Ectodermal cell (in vitro differentiated cells): ENCODE measurements at regions not wholly inside any gene's neighbourhood (a gene's known extent, or its start where the extent isn't known, plus 50 kb on each side); places are given as distances from the start of the nearest gene placed in this dataset.

ENCODE experiments used
- H3K27ac ChIP-seq: 2 replicates; pipeline ENCODE4 v1.7.0; 2013; ENCODE audit warnings: mild to moderate bottlenecking, low read depth, low read length; ENCODE audit not compliant: insufficient read depth, poor library complexity, severe bottlenecking
- H3K27me3 ChIP-seq: 2 replicates; pipeline ENCODE4 v1.7.0; 2013; ENCODE audit warnings: mild to moderate bottlenecking, low read length; ENCODE audit not compliant: insufficient read depth, control insufficient read depth, poor library complexity, severe bottlenecking
- H3K36me3 ChIP-seq: one replicate; pipeline ENCODE4 v1.7.0; 2013; ENCODE audit warnings: low read length; ENCODE audit not compliant: control insufficient read depth, insufficient read depth
- H3K4me1 ChIP-seq: one replicate; pipeline ENCODE4 v1.7.0; 2013; ENCODE audit warnings: low read length; ENCODE audit not compliant: control insufficient read depth, insufficient read depth
- H3K4me3 ChIP-seq: 2 replicates; pipeline ENCODE4 v1.7.0; 2013; ENCODE audit warnings: low read depth, low read length, control low read depth; ENCODE audit not compliant: insufficient read depth
- H3K9me3 ChIP-seq: 2 replicates; pipeline ENCODE4 v1.7.0; 2013; ENCODE audit warnings: mild to moderate bottlenecking, low read length, moderate library complexity; ENCODE audit not compliant: control insufficient read depth
- WGBS, 2 experiments: methylation state at CpG; one replicate each; pipeline ENCODE4 v1.1.7; 2013; ENCODE audit warnings: missing lambda C conversion rate in 2 of 2; 5-methylcytosine and 5-hydroxymethylcytosine counted together

DNA sequence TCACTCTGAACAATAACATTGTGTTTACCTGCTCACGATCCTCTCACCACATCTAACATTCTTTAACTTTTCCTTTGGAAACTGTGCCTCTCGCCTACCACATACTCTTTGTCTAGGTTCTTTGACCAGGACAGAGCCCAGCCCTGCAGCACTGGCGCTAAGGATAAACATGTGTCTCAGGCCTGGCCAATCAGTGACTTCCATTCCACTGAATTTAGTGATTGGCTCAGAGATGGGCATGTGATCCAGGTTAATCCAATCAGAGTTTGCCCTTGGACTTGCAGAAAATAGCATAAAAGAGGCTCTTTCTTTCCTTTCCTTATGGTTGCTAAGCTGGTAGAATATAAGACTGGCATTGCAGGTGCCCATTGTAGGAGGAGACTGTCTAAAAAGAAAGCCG lies 605.7 kb downstream of the MATN1 start:
- Histone ChIP-seq H3K36me3 (no peaks in the 10 kb centered on the region), H3K27me3 (no peaks in the 10 kb centered on the region), H3K4me3 (no peak overlapping the region), H3K4me1 (no peaks in the 10 kb centered on the region), H3K27ac (no peak overlapping the region), H3K9me3 (no peaks in the 10 kb centered on the region)
- 93 to 94% methylated on average over 4 of the region's 4 CpGs for WGBS, 2 experiments

DNA sequence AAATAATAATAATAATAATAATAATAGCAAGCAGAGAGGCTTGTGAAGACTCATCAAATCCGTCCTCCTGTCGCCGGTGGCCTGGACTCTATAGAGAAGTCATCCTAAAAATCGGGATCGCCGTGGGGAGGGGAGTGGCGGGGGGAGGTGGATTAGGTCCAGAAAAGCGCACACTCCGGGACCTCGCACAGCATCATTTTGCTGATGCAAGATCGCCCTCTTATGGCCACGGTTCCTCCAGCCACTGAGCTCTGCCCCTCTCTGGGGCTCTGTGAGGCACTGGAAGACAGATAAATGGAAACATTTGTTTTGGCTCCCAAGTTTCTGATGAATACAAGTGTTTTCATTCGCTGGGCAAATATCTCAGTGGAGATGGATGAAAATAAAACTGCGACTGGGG lies 612.0 kb downstream of the MATN1 start:
- WGBS, 2 experiments: 7 to 10% methylated on average over 14 of the region's 14 CpGs
- Histone ChIP-seq H3K27ac (no peak overlapping the region), H3K4me3 (no peak overlapping the region), H3K4me1 (no peaks in the 10 kb centered on the region), H3K36me3 (no peaks in the 10 kb centered on the region), H3K27me3 (no peaks in the 10 kb centered on the region), H3K9me3 (no peaks in the 10 kb centered on the region)

DNA sequence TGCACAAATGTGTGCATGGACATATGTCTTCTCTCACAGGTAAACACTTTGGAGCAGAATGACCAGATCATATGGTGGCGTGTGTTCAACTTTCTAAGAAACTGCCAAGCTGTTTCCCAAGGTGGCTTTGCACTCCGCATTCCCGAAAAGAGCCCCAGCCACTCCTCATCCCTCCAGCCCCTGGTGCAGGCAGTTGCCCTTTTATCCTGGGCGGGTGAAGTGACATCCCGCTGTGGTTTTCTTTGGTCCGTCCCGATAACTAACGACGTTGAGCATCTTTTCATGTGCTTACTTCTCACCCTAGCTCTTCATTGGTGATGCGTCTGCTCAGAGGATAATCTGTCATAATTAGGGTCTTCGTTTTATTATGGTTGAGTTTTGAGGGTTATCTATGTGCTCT lies 612.5 kb downstream of the MATN1 start:
- no peaks in the 10 kb centered on the region for H3K9me3 ChIP-seq
- no peak overlapping the region for H3K27ac ChIP-seq
- no peaks in the 10 kb centered on the region for H3K4me1 ChIP-seq
- no peaks in the 10 kb centered on the region for H3K36me3 ChIP-seq
- WGBS, 2 experiments: 51 to 52% methylated on average over 11 of the region's 11 CpGs
- H3K27me3 ChIP-seq: no peaks in the 10 kb centered on the region
- H3K4me3 ChIP-seq: no peak overlapping the region

DNA sequence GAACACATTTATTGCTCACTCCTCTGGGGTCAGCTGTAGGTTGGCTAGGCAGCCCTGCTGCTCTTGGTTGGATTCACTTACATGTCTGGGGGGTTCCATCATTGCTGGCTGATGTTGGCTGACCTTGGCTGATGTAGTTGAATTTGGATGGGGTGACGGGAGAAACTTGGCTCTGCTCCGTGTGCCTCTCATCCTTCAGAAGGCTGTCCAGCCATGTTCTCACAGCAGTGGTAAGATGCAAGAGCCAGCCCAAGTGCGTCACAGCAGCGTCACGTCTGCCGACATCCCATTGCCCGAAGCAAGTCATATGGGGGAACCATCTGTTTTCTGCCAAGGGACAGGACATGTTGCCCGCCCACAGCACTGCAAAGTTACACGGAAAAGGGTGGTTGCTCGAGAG lies 613.5 kb downstream of the MATN1 start:
- Histone ChIP-seq H3K4me1 (no peaks in the 10 kb centered on the region), H3K27ac (no peak overlapping the region), H3K4me3 (no peak overlapping the region), H3K27me3 (no peaks in the 10 kb centered on the region), H3K9me3 (no peaks in the 10 kb centered on the region), H3K36me3 (no peaks in the 10 kb centered on the region)
- 92 to 93% methylated on average over 10 of the region's 10 CpGs for WGBS, 2 experiments

DNA sequence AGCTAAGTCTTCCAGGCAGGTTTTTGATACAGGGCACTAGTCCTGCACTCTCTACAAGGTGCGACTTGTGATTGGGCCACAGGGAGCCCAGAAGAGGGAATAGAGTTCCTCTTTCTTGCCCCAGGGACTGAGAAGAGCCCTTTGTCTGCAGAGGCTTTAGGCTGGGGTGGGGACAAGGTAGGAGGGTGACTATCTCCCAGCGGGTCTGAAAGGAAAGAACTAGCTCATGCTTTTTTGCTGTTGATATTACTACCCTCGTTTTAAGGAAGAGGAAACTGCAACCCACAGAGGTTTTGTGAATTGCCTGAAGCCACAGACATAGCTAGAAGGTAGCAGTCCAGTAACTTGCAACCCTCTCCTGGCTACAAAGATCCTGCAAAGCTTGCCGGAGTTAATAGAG lies 615.2 kb downstream of the MATN1 start:
- Histone ChIP-seq H3K4me3 (no peak overlapping the region), H3K27me3 (no peaks in the 10 kb centered on the region), H3K9me3 (no peaks in the 10 kb centered on the region), H3K4me1 (peaks cover 2% of the 10 kb centered on the region), H3K36me3 (no peaks in the 10 kb centered on the region), H3K27ac (no peak overlapping the region)
- WGBS, 2 experiments: 61 to 68% methylated on average over 4 of the region's 4 CpGs

DNA sequence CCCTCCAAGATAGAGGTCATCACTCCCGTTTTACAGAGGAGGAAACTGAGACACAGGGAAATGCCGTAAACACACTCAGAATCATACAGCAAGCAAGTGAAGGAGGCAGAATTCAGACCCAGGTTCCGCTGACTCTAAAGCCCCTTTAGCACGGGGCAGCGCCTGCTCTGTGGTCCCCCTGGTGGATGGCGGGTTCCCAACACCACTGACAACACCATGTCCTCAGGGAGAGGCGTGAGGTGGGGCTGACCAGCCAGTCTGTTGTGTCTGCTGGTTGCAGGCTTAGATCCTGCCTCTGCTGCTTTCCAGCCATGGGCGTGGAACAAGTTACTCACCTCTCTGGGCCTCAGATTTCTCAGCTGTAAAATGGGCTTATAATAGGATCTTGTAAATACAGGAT lies 617.3 kb downstream of the MATN1 start:
- Histone ChIP-seq H3K4me3 (no peak overlapping the region), H3K27ac (no peak overlapping the region), H3K4me1 (peaks cover 2% of the 10 kb centered on the region), H3K9me3 (no peaks in the 10 kb centered on the region), H3K36me3 (no peaks in the 10 kb centered on the region), H3K27me3 (no peaks in the 10 kb centered on the region)
- WGBS, 2 experiments: 37 to 41% methylated on average over 8 of the region's 8 CpGs

DNA sequence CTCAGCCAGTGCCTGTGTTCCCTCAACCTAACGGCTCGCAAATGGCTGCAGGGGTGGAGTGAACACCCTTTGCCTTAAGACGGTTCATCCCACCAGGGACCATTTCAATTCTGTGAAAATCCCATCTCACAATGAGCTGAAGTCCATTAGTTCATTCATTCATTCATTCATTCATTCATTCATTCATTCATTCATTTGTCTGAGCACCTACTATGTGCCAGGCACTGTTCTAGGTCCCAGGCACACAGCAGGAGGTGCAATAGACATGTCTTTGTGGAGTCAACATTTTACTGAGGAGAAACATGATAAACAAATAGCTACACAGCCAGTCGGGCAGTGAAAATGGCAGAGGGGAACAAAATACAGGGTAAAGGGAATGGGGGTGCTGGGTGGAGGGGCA lies 618.8 kb downstream of the MATN1 start:
- H3K36me3 ChIP-seq: no peaks in the 10 kb centered on the region
- H3K4me1 ChIP-seq: peaks cover 2% of the 10 kb centered on the region
- H3K27ac ChIP-seq: no peak overlapping the region
- no peaks in the 10 kb centered on the region for H3K9me3 ChIP-seq
- H3K4me3 ChIP-seq: no peak overlapping the region
- H3K27me3 ChIP-seq: no peaks in the 10 kb centered on the region
- WGBS, 2 experiments: 92 to 94% methylated on average over 4 of the region's 4 CpGs

DNA sequence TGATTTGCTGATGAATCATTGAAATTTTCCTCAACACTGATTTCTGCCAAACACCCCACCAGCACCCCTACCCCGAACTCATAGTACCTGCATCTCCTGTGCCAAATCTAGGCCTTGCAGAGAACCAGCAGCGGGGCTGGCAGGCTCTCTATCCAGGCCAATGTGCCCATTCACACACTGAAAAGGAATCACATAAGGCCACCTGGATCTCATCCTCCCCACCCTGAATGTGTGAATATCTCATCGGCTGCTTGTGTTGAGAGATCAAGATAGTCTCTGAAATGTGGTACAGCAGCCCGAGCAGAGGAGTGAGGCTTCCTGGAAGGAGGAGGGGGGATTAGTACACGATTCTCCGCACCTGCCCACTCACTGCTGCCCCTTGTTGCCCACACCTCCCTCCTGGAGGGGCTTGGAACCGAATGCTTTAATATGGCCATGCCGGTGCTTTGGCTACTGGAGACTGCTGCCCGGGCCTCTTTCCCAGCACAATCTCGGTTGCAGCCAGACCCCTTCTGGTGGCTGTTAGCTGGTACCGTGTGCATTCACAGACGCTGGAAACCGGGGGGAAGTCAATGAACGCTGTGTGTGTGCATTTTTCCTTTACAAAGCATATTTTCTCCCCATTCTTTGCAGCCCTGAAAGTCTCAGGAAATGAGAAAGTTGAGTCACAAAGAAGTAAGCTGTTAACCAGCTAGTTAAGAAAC lies 619.5 kb downstream of the MATN1 start:
- no peaks in the 10 kb centered on the region for H3K27me3 ChIP-seq
- H3K9me3 ChIP-seq: no peaks in the 10 kb centered on the region
- 78 to 79% methylated on average over 13 to 14 of the region's 14 CpGs for WGBS, 2 experiments
- no peaks in the 10 kb centered on the region for H3K36me3 ChIP-seq
- no peak overlapping the region for H3K27ac ChIP-seq
- H3K4me1 ChIP-seq: peaks cover 2% of the 10 kb centered on the region
- H3K4me3 ChIP-seq: no peak overlapping the region

DNA sequence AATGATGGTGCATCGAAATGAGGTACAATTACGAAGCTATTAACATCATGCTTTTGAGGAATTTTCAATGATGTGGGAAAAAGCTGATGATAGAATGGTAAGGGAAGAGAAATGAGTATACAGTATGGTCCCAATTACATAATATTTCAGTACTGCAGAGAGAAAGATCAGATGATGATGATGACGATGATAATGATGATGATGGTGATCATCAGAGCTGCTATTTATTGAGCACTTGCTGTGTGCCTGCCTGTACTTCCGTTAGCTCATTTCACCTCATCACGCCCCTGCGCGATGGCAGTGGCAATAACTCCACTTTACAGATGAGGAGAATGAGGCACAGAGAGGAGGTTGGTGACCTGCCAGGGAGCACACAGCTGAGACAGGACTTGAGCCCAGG lies 620.8 kb downstream of the MATN1 start:
- no peak overlapping the region for H3K4me3 ChIP-seq
- no peak overlapping the region for H3K27ac ChIP-seq
- H3K4me1 ChIP-seq: peaks cover 2% of the 10 kb centered on the region
- no peaks in the 10 kb centered on the region for H3K9me3 ChIP-seq
- WGBS, 2 experiments: 93 to 96% methylated on average over 7 of the region's 7 CpGs
- no peaks in the 10 kb centered on the region for H3K36me3 ChIP-seq
- H3K27me3 ChIP-seq: no peaks in the 10 kb centered on the region

DNA sequence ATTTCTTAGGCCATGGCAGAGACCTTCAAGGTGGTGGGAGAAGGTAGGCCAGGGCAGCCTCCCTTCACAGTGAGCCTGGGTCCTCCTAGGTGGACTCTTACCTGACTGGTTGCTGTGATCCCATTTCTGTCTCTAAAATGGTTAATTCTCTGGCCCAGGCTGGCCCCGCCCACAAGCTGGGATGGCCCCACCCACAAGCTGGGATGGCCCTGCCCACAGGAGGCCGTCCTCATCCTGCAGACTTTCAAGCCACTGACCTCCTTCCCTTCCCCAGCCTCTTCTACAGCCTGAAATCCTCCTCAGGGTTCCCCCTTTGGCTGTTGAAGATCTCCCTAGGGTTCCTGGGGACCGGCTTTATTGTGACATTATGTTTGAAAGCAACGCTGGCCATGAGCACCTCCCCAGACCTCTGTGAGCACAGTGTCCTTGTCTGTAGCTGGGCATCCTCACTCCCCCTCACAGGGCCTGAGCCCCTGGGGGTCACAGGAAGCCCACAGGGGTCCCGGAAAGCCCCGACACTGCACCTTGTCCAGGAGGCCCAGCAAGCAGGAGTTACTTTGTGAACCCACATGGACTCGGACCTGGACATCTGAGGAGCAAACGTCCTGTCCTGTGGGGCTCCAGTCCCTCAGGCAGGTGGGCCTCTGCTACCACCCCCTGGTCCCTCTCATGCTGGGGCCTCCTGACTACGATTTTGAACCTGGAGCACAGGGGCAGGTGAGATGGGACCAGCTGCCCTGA lies 621.7 kb downstream of the MATN1 start:
- no peaks in the 10 kb centered on the region for H3K27me3 ChIP-seq
- no peak overlapping the region for H3K4me3 ChIP-seq
- H3K36me3 ChIP-seq: no peaks in the 10 kb centered on the region
- H3K4me1 ChIP-seq: peaks cover 2% of the 10 kb centered on the region
- no peak overlapping the region for H3K27ac ChIP-seq
- 71 to 72% methylated on average over 9 of the region's 9 CpGs for WGBS, 2 experiments
- no peaks in the 10 kb centered on the region for H3K9me3 ChIP-seq
